Type B pancreatic cell (in vitro differentiated cells): ENCODE measurements at regions not wholly inside any gene's neighbourhood (a gene's known extent, or its start where the extent isn't known, plus 50 kb on each side); places are given as distances from the start of the nearest gene placed in this dataset.

Experiments used
- DNase-seq: peaks from one replicate; pipeline ENCODE4 v3.0.0; 2021; ENCODE audit warnings: mixed read lengths; ENCODE audit not compliant: unreplicated experiment; ENCODE audit errors: extremely low spot score
- H3K27ac Mint-ChIP-seq: 2 replicates; pipeline ENCODE4 v1.8.0; 2021; ENCODE audit warnings: mild to moderate bottlenecking, mixed read lengths
- H3K27me3 Mint-ChIP-seq: 2 replicates; pipeline ENCODE4 v1.8.0; 2021; ENCODE audit warnings: mixed read lengths
- H3K36me3 Mint-ChIP-seq: 2 replicates; pipeline ENCODE4 v1.8.0; 2021; ENCODE audit warnings: mixed read lengths
- H3K4me1 Mint-ChIP-seq: one replicate; pipeline ENCODE4 v1.8.0; 2021; ENCODE audit warnings: mixed read lengths; ENCODE audit not compliant: unreplicated experiment
- H3K4me3 Mint-ChIP-seq: 2 replicates; pipeline ENCODE4 v1.8.0; 2021; ENCODE audit warnings: mild to moderate bottlenecking, mixed read lengths
- H3K9me3 Mint-ChIP-seq: 2 replicates; pipeline ENCODE4 v1.8.0; 2021; ENCODE audit warnings: mixed read lengths
- CTCF ChIP-seq: fragments of 200-600 bp; sonication (generic); conservative IDR thresholded peaks from 2 replicates; pipeline ENCODE4 v1.5.0; 2021; ENCODE audit warnings: antibody characterized with exemption, mild to moderate bottlenecking

DNA sequence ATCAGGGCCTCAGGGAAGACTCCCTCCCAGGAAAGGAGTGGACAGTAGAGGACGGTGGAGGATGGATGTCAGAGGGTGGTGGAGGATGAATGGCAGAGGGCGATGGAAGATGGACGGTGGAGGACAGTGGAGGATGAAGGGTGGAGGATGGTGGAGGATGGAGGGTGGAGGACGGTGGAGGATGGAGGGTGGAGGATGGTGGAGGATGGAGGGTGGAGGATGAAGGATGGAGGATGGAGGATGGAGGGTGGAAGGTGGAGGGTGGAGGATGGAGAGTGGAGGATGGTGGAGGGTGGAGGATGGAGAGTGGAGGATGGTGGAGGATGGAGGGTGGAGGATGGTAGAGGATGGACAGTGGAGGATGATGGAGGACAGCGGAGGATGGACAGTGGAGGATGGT, 95.9 kb downstream of the LRRC74A start:
- Mint-ChIP-seq H3K9me3 (no peaks in the 10 kb centered on the region), H3K36me3 (no peaks in the 10 kb centered on the region), H3K4me1 (peaks cover 91% of the 10 kb centered on the region), H3K27me3 (no peaks in the 10 kb centered on the region), H3K27ac (no peak overlapping the region), H3K4me3 (peak overlapping the region; percentile 52)
- TF ChIP-seq CTCF = no peak
- DNase-seq = no peak

DNA sequence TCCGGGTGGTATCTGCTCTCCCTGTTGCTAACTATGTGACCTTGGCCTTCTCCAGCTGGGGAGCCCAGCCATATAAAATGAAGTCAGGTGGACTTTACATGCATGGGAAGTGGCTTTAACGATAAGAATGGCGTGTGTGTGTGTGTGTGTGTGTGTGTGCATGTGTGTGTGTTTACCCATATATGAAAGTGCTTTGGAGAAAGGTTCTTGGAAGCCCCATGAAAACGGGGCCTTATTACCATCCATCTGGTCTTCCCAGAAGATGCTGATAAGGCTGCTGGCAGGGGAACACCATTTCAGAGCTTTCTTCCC, 94.8 kb downstream of the LRRC74A start:
- H3K27ac Mint-ChIP-seq = peak overlapping the region; percentile 82

DNA sequence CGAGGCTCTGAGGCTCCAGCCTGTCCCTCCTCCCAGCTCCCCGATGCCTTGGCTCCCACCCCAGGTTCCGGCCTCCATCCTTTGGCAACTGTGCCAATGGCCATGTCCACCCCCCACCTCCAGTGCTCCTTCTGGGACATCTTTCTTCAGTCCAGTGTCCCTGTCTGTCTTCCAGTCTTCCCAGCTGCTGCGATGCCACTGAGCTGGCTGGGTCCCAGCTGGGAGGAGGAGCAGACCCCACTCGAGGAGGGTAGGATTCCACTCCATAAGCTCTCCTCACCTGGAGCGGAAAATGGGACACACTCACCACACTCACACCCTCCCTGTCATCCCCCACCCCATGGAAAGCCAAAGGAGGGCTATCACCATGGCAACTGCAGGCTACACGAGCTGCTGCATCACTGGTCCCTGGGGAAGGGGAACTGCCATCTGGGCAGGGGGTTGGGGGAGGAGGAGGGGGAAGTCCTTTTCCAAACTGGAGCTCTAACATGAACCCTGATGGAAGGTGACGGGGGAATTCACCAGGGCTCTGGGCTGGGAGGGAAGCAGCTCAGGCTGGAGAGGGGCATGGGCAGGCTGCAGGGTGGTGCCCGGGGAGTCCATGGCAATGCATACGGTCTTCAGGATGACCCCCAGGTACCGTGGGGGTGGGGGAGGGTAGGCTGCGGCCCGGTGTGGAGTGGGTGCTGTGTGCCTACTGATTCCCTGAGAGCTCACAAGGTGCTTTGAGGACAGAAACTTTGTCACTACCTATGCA, 94.3 kb downstream of the LRRC74A start:
- no peak for TF ChIP-seq CTCF
- Mint-ChIP-seq H3K9me3 (no peaks in the 10 kb centered on the region), H3K4me1 (peaks cover 89% of the 10 kb centered on the region), H3K36me3 (no peaks in the 10 kb centered on the region), H3K27me3 (no peaks in the 10 kb centered on the region), H3K27ac (peak overlapping the region; percentile 98), H3K4me3 (peak overlapping the region; percentile 57)
- no peak for DNase-seq

More for the DNA sequence above, 94.8 kb downstream of the LRRC74A start:
- no peaks in the 10 kb centered on the region for H3K9me3 Mint-ChIP-seq
- no peaks in the 10 kb centered on the region for H3K27me3 Mint-ChIP-seq
- no peak for DNase-seq
- H3K36me3 Mint-ChIP-seq = no peaks in the 10 kb centered on the region
- H3K4me1 Mint-ChIP-seq = peaks cover 90% of the 10 kb centered on the region
- no peak for TF ChIP-seq CTCF
- peak overlapping the region; percentile 39 for H3K4me3 Mint-ChIP-seq

GRCh38 chr14:76919431-76920330, 93.5 kb downstream of the LRRC74A start:
- DNase-seq = no peak
- Mint-ChIP-seq H3K9me3 (no peaks in the 10 kb centered on the region), H3K36me3 (no peaks in the 10 kb centered on the region), H3K27ac (peak overlapping the region; percentile 98), H3K4me3 (peak overlapping the region; percentile 57), H3K27me3 (no peaks in the 10 kb centered on the region), H3K4me1 (peaks cover 86% of the 10 kb centered on the region)
- no peak for TF ChIP-seq CTCF
